ENCODE measurements at regions not wholly inside any gene's neighbourhood (a gene's known extent, or its start where the extent isn't known, plus 50 kb on each side); places are given as distances from the start of the nearest gene placed in this dataset.

DNA sequence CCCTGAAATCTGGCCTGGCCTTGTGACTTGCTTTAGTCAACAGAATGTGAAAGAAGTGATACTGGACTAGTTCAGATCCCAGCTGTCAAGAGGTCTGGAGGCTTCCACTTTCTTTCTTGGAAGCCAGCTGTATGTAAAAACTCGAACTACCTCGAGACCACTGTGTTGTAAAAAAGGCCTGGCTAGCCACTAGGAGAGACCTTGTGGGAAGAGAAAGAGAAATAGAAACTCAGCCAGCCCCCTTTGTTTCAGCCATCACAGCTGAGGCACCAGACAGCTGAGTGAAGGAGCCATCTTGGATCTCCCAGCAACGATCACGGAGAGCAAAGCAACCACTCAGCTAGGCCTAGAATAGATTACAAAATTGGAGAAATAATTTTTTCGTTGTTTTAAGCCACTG, 324.9 kb upstream of the TCF4 start:
- no peak overlapping the region for H2AK5ac ChIP-seq (ENCODE audit: low read depth, low read length)
- no peak overlapping the region for H3K4me2 ChIP-seq (ENCODE audit: insufficient read depth in 1 of 2, low read depth in 2 of 2, low read length in 2 of 2)
- no peak overlapping the region for H2BK12ac ChIP-seq (ENCODE audit: low read depth, low read length)
- no peaks in the 10 kb centered on the region for H3K79me1 ChIP-seq (ENCODE audit: low read depth, low read length)
- FAIRE-seq, result no peak
- no peak overlapping the region for H2BK5ac ChIP-seq (ENCODE audit: low read depth, low read length)
- H3K9me3 ChIP-seq (ENCODE audit: insufficient read depth in 2 of 2, low read depth in 1 of 2, low read length in 1 of 2), result peaks cover 0 to 6% of the 10 kb centered on the region in 2 experiments; a peak in 3 of 4 replicates
- no peak for DNase-seq (ENCODE audit: low read depth in 1 of 2, low spot score in 2 of 2)
- no peak overlapping the region for H3K4me3 ChIP-seq (ENCODE audit: extremely low read depth in 1 of 4, insufficient read depth in 2 of 4, low read depth in 3 of 4, low read length in 4 of 4)
- no peaks in the 10 kb centered on the region for H3K27me3 ChIP-seq (replicated peaks in 1 of 4; ENCODE audit: control insufficient read depth in 3 of 4, extremely low read depth in 1 of 4, insufficient read depth in 3 of 4, low read length in 3 of 4)
- H2BK120ac ChIP-seq (replicated peaks; ENCODE audit: low read depth, low read length), result no peak overlapping the region
- H3K9ac ChIP-seq (replicated peaks in 1 of 4; ENCODE audit: extremely low read depth in 1 of 4, low read depth in 3 of 4, low read length in 3 of 4), result no peak overlapping the region
- no peak overlapping the region for H3K23ac ChIP-seq (ENCODE audit: insufficient read length)
- H2AFZ ChIP-seq (ENCODE audit: low read length), result no peak overlapping the region
- no peaks in the 10 kb centered on the region for H4K20me1 ChIP-seq (replicated peaks in 1 of 2; ENCODE audit: control insufficient read depth in 1 of 2, insufficient read depth in 2 of 2, low read length in 2 of 2)
- H4K91ac ChIP-seq (replicated peaks; ENCODE audit: insufficient read length, low read length), result no peak overlapping the region
- WGBS, 2 experiments (ENCODE audit: extremely low coverage in 1 of 2, insufficient coverage in 1 of 2, insufficient read length in 1 of 2, insufficient replicate concordance in 2 of 2, low coverage in 1 of 2, low lambda C conversion rate in 2 of 2, missing lambda C conversion rate in 1 of 2), result 90% methylated on average over 5 of the region's 5 CpGs; no CpG with 5 or more reads in 1 of the 2 experiments
- H4K8ac ChIP-seq (ENCODE audit: extremely low read depth, insufficient read depth, low read length), result no peak overlapping the region
- H3K4ac ChIP-seq (replicated peaks; ENCODE audit: insufficient read length, low read depth, low read length), result no peak overlapping the region
- H3K14ac ChIP-seq (ENCODE audit: insufficient read length), result no peak overlapping the region
- no peak overlapping the region for H3K18ac ChIP-seq (ENCODE audit: extremely low read depth, low read length)
- no peak overlapping the region for H2BK15ac ChIP-seq (ENCODE audit: low read length)
- H3K79me2 ChIP-seq (ENCODE audit: control insufficient read depth in 1 of 2, insufficient read depth in 2 of 2, low read length in 2 of 2), result no peaks in the 10 kb centered on the region
- H4K5ac ChIP-seq (ENCODE audit: insufficient read length, low read depth, low read length), result no peak overlapping the region
- no peak overlapping the region for H2BK20ac ChIP-seq (ENCODE audit: low read length)
- no peaks in the 10 kb centered on the region for H3K23me2 ChIP-seq (ENCODE audit: low read depth, low read length)
- H3K36me3 ChIP-seq (ENCODE audit: control insufficient read depth in 2 of 4, insufficient read depth in 4 of 4, low read length in 3 of 4), result peaks cover 0 to 3% (median 0%) of the 10 kb centered on the region in 4 experiments; a peak in 1 of 8 replicates
- no peak overlapping the region for H3K27ac ChIP-seq (ENCODE audit: low read depth, low read length)
- CTCF ChIA-PET (ENCODE audit: partially characterized antibody), result no interaction called here
- POLR2A ChIA-PET (ENCODE audit: partially characterized antibody), result no interaction called here
- TF ChIP-seq USF2 (IDR thresholded peaks at IDR 0.05; ENCODE audit: low read length) (no peak), ASH2L (IDR thresholded peaks at IDR 0.05; ENCODE audit: low read length) (no peak), MAX (IDR thresholded peaks at IDR 0.05) (no peak), TCF12 (IDR thresholded peaks at IDR 0.05; ENCODE audit: low read depth, low read length) (no peak), TBP (IDR thresholded peaks at IDR 0.05; ENCODE audit: low read depth, low read length) (no peak), HDAC2 (IDR thresholded peaks at IDR 0.05; ENCODE audit: borderline replicate concordance in 1 of 2, low read depth in 2 of 2, low read length in 2 of 2) (no peak), CEBPB (IDR thresholded peaks at IDR 0.05; ENCODE audit: low read depth, low read length) (no peak)
- H3K56ac ChIP-seq (replicated peaks; ENCODE audit: insufficient read length, low read depth, low read length), result no peak overlapping the region
- no peaks in the 10 kb centered on the region for H3K4me1 ChIP-seq (replicated peaks in 1 of 4; ENCODE audit: control insufficient read depth in 3 of 4, insufficient read depth in 4 of 4, low read length in 3 of 4)

Data from H1 (cell line).